ENCODE measurements at regions not wholly inside any gene's neighbourhood (a gene's known extent, or its start where the extent isn't known, plus 50 kb on each side); places are given as distances from the start of the nearest gene placed in this dataset.

DNA sequence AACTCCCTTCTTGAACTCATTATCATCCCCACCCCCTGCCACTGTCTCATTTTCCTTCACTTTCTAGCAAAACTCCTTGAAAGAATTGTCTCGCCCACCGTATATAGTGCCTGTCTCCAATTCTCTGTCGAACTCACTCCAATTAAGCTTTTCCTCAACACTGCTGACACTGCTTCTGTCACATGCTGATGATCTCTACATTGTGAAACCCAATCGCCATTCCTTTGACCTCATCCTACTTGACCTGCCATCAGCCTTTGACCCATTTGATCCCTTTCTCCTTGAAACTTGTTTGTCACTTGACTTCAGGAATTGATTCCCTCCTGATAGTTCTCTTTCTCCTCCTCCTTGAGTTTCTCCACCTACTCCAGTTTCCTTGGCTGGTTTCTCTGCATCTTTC lies 54.8 kb downstream of the CCDC71L start:
- DNase-seq (ENCODE audit: low read depth in 2 of 2), result no peak

GRCh38 chr7:106604971-106605370 lies 56.0 kb downstream of the CCDC71L start:
- no peak for DNase-seq (ENCODE audit: low read depth in 2 of 2)

DNA sequence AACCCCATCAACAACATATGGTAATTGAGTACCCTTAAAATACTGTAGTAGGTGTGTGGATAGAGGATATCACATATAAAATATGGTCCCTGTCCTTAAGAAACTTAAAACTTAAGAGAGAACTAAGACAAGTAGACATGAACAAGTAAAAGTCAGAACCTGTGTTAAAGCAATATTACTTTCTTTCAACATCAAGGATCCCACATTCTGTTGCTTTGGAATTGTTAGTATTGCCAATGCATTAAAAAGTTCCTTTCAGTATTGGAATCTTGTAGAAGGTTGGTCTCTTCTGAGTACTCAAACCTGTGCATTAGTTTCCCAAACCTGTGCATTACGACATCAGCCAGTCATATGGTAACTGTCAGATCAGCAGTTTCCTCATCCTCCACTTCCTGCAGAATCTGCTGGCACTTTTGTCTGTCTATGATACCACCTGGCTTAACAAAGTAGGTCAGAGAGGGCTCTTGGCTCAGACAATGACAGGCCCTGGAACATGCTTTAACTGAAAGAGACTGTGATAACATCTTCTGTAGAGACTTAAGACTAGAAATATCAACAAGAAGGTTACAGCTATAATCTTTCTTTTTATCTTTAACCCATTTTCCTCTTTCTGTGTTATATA lies 56.5 kb downstream of the CCDC71L start:
- DNase-seq (ENCODE audit: low read depth in 2 of 2), result no peak

DNA sequence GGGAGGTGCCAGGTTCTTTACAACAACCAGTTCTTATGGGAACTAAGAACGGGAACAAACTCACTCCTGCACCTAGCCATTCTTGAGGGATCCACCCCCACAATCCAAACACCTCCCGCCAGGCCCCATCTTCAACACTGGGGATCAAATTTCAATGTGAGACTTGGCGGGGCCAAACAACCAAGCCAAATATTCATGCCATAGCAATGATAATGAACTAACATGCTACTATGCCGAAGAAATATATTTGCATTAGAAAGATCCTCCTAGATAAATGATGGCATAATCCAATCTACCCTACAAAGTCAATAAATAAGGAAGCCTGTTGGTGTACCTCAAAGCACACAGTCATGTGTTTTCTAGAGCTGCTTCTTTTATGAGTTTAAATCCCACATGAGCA lies 57.6 kb downstream of the CCDC71L start:
- DNase-seq (ENCODE audit: low read depth in 2 of 2), result no peak

- no peak for DNase-seq (ENCODE audit: low read depth in 2 of 2)
Observed at GRCh38 chr7:106602062-106602461, 58.9 kb downstream of the CCDC71L start.

DNA sequence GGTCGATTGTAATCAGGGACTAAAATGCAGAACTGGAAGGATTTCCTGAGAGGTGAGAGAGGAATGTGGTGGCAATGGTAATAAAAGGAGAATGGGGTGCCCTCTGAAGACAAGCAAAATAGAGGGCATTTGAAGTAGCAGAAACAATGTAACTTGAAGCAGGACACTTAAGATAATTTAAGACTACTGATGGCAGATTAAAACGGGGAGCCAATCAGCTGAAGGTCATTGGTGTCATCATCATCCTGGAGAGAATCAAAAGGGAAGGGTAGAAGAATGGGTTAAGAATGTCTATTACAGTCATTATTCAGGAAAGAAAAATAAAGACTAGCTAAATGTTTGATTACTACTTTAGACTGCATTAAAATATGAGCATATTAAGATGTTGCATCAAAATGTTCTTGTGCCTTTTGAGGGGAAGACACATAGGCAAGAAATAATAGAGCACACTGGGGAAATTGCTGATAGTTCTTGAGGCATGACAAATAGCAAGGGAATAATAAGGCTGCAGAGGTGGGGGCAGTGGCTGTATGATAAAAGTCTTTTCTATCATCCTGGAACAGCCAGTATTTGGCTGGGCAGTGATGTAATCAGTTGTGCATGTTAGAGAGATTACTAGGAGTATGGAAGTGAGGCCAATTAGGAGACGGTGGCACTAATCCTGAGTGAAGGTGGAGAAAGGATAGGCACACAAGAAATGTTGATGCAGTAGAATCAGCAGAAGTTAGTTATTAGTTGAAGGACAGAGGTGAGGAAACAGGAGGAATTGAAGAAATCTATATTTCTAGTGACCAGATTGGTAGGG lies 60.2 kb downstream of the CCDC71L start:
- no peak for DNase-seq (ENCODE audit: low read depth in 2 of 2)

- DNase-seq (ENCODE audit: low read depth in 2 of 2), result no peak
Observed at GRCh38 chr7:106599343-106599698, 61.6 kb downstream of the CCDC71L start.

DNA sequence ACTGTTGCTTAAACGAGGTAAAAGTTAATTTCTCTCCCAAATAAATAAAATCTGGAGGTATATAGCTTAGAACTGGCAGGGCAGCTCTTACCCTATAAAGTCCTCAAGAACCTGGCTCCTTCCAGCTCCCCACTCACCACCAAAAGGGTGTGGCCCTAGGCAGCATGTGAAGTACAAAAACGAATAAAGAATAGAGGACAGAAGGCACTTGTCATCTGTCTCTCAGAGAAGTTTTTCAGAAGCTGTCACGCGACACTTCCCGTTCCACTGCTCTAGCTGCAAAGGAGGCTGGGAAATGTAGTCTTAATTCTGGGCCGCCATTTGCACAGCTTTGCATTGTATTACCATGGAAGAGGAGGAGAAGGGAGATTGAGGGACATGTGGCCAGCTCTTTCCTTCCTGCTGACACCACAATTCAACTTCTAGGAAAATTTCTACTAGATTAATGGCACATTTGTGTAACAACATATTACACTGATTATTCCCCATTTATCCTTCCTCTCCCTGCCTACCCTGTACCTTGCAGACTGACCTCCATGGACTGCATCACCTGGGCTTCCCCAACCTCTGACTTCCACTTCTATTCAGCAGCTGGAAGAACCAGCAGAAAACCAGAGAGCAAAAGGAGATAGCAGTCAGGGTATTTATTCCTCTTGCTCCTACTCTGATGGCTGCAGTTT lies 62.2 kb downstream of the CCDC71L start:
- DNase-seq (ENCODE audit: low read depth in 2 of 2), result peak; percentile 22 to 41

DNA sequence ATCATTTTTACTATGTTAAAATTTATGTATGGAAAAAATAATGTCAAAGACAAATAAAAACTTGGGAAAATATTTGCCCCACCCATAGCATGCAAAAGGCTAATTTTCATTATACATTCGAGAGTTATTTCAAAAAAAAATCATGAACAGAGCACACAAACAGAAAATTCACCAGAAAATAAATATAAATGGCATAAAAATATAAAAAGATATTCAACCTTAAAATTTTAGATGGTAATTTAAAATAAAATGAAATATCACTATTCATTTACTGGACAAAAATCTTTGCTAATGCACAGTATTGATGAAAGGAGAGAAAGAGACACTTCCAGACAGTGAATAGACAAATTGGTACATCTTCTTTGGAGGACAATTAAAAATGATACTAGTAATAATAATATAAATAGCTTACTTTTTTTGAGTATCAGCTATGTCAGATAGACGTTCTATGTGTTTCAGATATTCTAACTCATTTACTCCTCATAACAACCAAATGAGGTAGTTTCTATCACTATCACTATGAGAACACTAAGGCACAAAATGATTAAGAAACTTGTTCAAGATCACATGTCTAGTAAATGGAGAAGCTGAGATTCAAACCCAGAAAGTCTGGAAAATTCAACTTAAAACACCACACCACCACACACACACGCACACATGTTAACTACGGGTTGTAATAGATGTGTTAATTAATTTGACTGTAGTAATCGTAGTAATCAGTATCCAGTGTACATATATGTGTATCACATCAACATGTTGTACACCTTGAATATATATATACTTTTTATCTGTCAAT lies 63.0 kb downstream of the CCDC71L start:
- no peak for DNase-seq (ENCODE audit: low read depth in 2 of 2)

DNA sequence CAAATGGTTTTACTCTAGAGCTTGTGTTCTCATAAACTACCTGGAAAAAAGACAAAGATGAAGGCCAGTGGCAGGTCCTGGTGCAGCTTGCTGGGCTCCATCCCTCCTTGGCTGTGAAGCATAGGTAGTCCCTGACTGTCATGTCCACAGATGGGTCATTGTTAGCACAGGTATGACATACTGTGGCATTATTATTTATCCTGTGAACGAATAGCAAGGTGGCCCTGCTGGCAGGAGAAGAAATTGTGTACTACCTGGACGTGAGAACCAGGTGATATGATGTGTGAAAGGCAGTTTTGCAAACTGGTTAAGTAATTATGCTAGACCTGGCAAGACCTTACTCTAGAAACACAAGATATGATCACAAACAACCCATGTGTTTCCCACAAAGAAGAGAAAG lies 63.9 kb downstream of the CCDC71L start:
- DNase-seq (ENCODE audit: low read depth in 2 of 2), result no peak

DNA sequence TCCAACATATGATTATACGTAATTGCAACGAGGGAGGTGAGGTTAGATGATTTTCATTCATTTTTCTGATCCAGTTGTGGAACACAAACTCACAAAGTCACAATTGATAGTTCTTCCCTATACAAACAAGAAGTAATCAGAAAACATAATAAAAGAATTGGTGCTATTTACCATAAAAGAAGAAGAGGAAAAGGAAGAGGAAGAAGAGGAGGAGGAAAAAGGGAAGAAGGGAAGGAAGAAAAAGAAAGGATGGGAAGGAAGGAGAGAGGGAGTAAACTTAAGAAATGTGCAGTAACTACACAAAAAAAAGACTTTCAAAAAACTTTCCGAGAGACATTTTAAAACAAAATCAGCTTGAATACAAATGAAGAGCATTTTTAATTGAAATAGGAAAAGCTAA lies 65.0 kb downstream of the CCDC71L start:
- no peak for DNase-seq (ENCODE audit: low read depth in 2 of 2)

- DNase-seq (ENCODE audit: low read depth in 2 of 2), result no peak
Observed at GRCh38 chr7:106593028-106593417, 67.9 kb downstream of the CCDC71L start.

- DNase-seq (ENCODE audit: low read depth in 2 of 2), result no peak
Observed at GRCh38 chr7:106592282-106593027, 68.5 kb downstream of the CCDC71L start.

DNA sequence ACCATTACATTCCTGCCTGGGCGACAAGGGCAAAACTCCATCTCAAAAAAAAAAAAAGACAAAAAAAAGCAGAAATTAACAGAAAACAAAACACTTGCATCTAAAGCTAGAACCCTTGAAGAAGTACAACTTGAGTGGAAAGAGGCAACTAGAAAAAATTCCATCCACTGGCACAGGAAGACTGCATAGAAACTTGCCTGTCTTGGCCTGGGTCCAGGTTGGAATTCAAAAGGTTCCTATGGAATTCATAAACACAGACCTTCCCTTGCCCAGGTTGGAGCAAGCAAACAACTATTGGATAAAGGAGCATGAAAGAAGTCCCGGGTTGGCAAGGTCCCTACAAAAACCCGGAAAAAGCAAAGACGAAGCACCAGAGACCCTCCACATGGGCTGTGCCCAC lies 69.8 kb downstream of the CCDC71L start:
- DNase-seq (ENCODE audit: low read depth in 2 of 2), result no peak

DNA sequence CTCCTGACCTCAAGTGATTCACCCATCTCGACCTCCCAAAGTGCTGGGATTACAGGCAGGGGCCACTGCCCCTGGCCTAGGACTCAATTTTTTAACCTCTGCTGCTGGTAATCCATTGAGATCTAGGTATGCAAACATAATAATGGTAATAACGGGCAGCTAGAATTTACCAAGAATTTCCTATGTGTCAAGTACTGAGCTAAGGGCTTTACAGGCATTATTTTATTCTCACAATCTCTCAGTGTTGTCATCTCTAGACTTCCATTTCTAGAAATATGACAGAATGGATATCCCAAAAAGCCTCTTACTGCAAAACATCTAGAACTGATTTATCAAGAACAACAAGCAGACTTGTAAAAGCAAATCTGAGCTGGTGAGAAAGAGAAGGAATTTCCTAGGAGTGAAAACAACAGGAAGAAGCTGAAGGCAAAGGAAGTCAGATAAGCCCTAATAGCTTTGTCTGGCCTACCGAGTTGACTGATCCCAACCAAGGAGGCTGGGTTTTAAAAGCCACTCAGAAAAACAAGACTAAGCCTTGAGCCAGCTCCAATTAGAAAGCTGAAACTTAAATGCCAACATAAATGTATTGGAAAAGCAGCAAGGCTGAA lies 70.6 kb downstream of the CCDC71L start:
- DNase-seq (ENCODE audit: low read depth in 2 of 2), result no peak

- no peak for DNase-seq (ENCODE audit: low read depth in 2 of 2)
Observed at GRCh38 chr7:106589198-106589879, 71.6 kb downstream of the CCDC71L start.

- DNase-seq (ENCODE audit: low read depth in 2 of 2), result no peak
Observed at GRCh38 chr7:106588422-106589197, 72.3 kb downstream of the CCDC71L start.

DNA sequence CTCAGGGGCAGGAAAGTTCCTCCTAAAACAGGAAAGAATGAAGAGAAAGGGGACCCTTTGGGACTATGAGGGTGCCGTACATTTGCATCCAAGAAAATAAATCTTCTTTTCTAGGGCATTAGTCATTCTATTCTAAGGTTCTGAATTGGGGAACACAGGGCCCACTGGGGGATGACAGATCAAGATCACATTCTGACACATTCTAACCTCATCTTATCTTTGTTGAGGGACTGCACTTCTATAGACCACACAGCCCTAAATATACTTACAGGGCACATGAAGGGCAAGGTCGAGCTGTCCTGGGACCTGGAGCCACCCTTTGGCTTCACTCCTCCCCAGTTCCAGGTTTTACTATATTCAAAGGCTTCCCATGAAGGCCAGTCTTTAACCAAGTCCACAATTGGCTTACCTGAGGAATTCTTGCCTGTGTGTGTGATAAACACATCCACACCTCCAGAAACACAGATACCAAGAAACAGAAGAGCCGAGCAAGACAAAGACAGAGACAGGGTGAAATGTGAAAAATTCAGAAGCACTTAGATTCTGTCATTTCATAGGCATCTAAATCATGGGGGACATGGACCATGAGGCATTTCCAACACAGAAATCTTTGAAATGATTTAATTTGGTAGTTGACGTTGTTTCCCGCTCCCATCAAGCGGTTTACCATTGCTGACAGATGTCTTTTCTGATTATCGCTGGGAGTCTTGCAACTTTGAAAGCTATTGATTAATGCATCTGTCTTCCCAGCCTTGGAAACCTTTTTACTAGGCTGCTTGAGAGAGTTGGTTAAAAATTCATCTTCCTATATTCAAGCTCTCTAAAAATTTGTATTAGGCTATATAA lies 75.8 kb downstream of the CCDC71L start:
- DNase-seq (ENCODE audit: low read depth in 2 of 2), result no peak

Measured in stimulated activated CD4-positive, alpha-beta T cell treated with anti-CD3 and anti-CD28 coated beads, Interleukin-1b, Interleukin-23, amount 100 ng/mL, for 4 hours (primary cell).